Activated T-cell treated with anti-CD3 and anti-CD28 coated beads, Interleukin-2, amount 50 U/mL, for 72 hours (primary cell): ENCODE measurements at regions not wholly inside any gene's neighbourhood (a gene's known extent, or its start where the extent isn't known, plus 50 kb on each side); places are given as distances from the start of the nearest gene placed in this dataset.

Source experiments
- ATAC-seq, 2 donors: fragments of 150-1000 bp; cut with Tn5 transposase; replicated peaks in 1 of 2; 2 replicates each; pipeline ENCODE4 v1.10.0; 2021; ENCODE audit warnings: moderate library complexity in 2 of 2, mild to moderate bottlenecking in 1 of 2
- DNase-seq, 2 donors: peaks; one replicate each; pipeline ENCODE4 v3.0.0; 2021 to 2022; ENCODE audit warnings: mixed read lengths in 1 of 2
- H3K27ac Mint-ChIP-seq: one replicate; pipeline ENCODE4 v1.8.0; 2022; ENCODE audit warnings: mild to moderate bottlenecking, moderate library complexity, mixed read lengths
- H3K27me3 Mint-ChIP-seq: one replicate; pipeline ENCODE4 v1.8.0; 2022; ENCODE audit warnings: low read depth, mixed read lengths
- H3K36me3 Mint-ChIP-seq, 2 donors: one replicate each; pipeline ENCODE4 v1.8.0; 2022; ENCODE audit warnings: mixed read lengths in 2 of 2, mild to moderate bottlenecking in 1 of 2; ENCODE audit not compliant: insufficient read depth in 2 of 2
- H3K4me1 Mint-ChIP-seq: one replicate; pipeline ENCODE4 v1.8.0; 2022; ENCODE audit warnings: low read depth, mixed read lengths
- H3K4me3 Mint-ChIP-seq, 2 donors: one replicate each; pipeline ENCODE4 v1.8.0; 2022; ENCODE audit warnings: mild to moderate bottlenecking in 2 of 2, mixed read lengths in 2 of 2, moderate library complexity in 2 of 2
- H3K9me3 Mint-ChIP-seq, 2 donors: one replicate each; pipeline ENCODE4 v1.8.0; 2022; ENCODE audit warnings: mixed read lengths in 2 of 2

- H3K27me3 Mint-ChIP-seq: no peaks in the 10 kb centered on the region
- ATAC-seq: no peak
- peaks cover 2 to 4% of the 10 kb centered on the region in 2 donors for H3K9me3 Mint-ChIP-seq
- H3K4me3 Mint-ChIP-seq: no peak overlapping the region
- no peaks in the 10 kb centered on the region for H3K4me1 Mint-ChIP-seq
- H3K36me3 Mint-ChIP-seq: no peaks in the 10 kb centered on the region
- H3K27ac Mint-ChIP-seq: no peak overlapping the region
- no peak for DNase-seq
Measured at GRCh38 chr3:89649431-89649830, 542.0 kb downstream of the EPHA3 start.

GRCh38 chr3:89654031-89654430 lies 546.6 kb downstream of the EPHA3 start:
- H3K4me1 Mint-ChIP-seq: no peaks in the 10 kb centered on the region
- no peaks in the 10 kb centered on the region for H3K27me3 Mint-ChIP-seq
- no peak overlapping the region for H3K4me3 Mint-ChIP-seq
- H3K9me3 Mint-ChIP-seq: peaks cover 9 to 21% of the 10 kb centered on the region in 2 donors
- peaks cover 0 to 3% of the 10 kb centered on the region in 2 donors for H3K36me3 Mint-ChIP-seq
- no peak for ATAC-seq
- H3K27ac Mint-ChIP-seq: no peak overlapping the region
- DNase-seq: no peak

GRCh38 chr3:89656388-89656787 lies 549.0 kb downstream of the EPHA3 start:
- peaks cover 8 to 21% of the 10 kb centered on the region in 2 donors for H3K9me3 Mint-ChIP-seq
- H3K4me1 Mint-ChIP-seq: no peaks in the 10 kb centered on the region
- no peak for DNase-seq
- ATAC-seq: no peak
- no peak overlapping the region for H3K4me3 Mint-ChIP-seq
- H3K27ac Mint-ChIP-seq: no peak overlapping the region
- peaks cover 0 to 3% of the 10 kb centered on the region in 2 donors for H3K36me3 Mint-ChIP-seq
- H3K27me3 Mint-ChIP-seq: no peaks in the 10 kb centered on the region

- Mint-ChIP-seq H3K36me3 (no peaks in the 10 kb centered on the region), H3K27ac (no peak overlapping the region), H3K4me3 (no peak overlapping the region), H3K4me1 (no peaks in the 10 kb centered on the region), H3K9me3 (peaks cover 5 to 10% of the 10 kb centered on the region in 2 donors), H3K27me3 (no peaks in the 10 kb centered on the region)
- DNase-seq (no peak), ATAC-seq (no peak)
Measured at GRCh38 chr3:89679686-89680085, 572.3 kb downstream of the EPHA3 start.

GRCh38 chr3:89682556-89682955 lies 575.1 kb downstream of the EPHA3 start:
- Mint-ChIP-seq H3K27ac (no peak overlapping the region), H3K27me3 (no peaks in the 10 kb centered on the region), H3K4me1 (no peaks in the 10 kb centered on the region), H3K36me3 (no peaks in the 10 kb centered on the region), H3K4me3 (no peak overlapping the region), H3K9me3 (peaks cover 5 to 9% of the 10 kb centered on the region in 2 donors)
- no peak for ATAC-seq
- no peak for DNase-seq

GRCh38 chr3:89685731-89686130 lies 578.3 kb downstream of the EPHA3 start:
- no peak overlapping the region for H3K27ac Mint-ChIP-seq

GRCh38 chr3:89690646-89691045 lies 583.2 kb downstream of the EPHA3 start:
- Mint-ChIP-seq H3K4me3 (no peak overlapping the region), H3K27ac (no peak overlapping the region), H3K36me3 (no peaks in the 10 kb centered on the region), H3K27me3 (no peaks in the 10 kb centered on the region), H3K9me3 (no peaks in the 10 kb centered on the region), H3K4me1 (no peaks in the 10 kb centered on the region)
- ATAC-seq (no peak), DNase-seq (no peak)

More at GRCh38 chr3:89685731-89686130, 578.3 kb downstream of the EPHA3 start:
- Mint-ChIP-seq H3K36me3 (no peaks in the 10 kb centered on the region), H3K4me3 (no peak overlapping the region), H3K4me1 (no peaks in the 10 kb centered on the region), H3K9me3 (peaks cover 0 to 2% of the 10 kb centered on the region in 2 donors), H3K27me3 (no peaks in the 10 kb centered on the region)
- DNase-seq: no peak
- no peak for ATAC-seq

GRCh38 chr3:89692601-89693000 lies 585.2 kb downstream of the EPHA3 start:
- Mint-ChIP-seq H3K27me3 (no peaks in the 10 kb centered on the region), H3K4me3 (no peak overlapping the region), H3K4me1 (no peaks in the 10 kb centered on the region), H3K9me3 (peaks cover 2 to 6% of the 10 kb centered on the region in 2 donors), H3K36me3 (no peaks in the 10 kb centered on the region), H3K27ac (no peak overlapping the region)
- DNase-seq: no peak
- ATAC-seq: no peak

GRCh38 chr3:89697321-89697916 lies 590.0 kb downstream of the EPHA3 start:
- H3K27ac Mint-ChIP-seq: no peak overlapping the region
- H3K36me3 Mint-ChIP-seq: peaks cover 2 to 5% of the 10 kb centered on the region in 2 donors
- H3K9me3 Mint-ChIP-seq: peaks cover 15 to 19% of the 10 kb centered on the region in 2 donors
- no peak overlapping the region for H3K4me3 Mint-ChIP-seq
- ATAC-seq: no peak
- DNase-seq: no peak
- H3K27me3 Mint-ChIP-seq: no peaks in the 10 kb centered on the region
- H3K4me1 Mint-ChIP-seq: no peaks in the 10 kb centered on the region

- no peaks in the 10 kb centered on the region for H3K4me1 Mint-ChIP-seq
- no peak overlapping the region for H3K4me3 Mint-ChIP-seq
- H3K9me3 Mint-ChIP-seq: peaks cover 17 to 19% of the 10 kb centered on the region in 2 donors
- peaks cover 2 to 5% of the 10 kb centered on the region in 2 donors for H3K36me3 Mint-ChIP-seq
- no peak overlapping the region for H3K27ac Mint-ChIP-seq
- ATAC-seq: no peak
- H3K27me3 Mint-ChIP-seq: no peaks in the 10 kb centered on the region
- DNase-seq: no peak
Measured at GRCh38 chr3:89698208-89698830, 590.9 kb downstream of the EPHA3 start.

GRCh38 chr3:89699229-89699628 lies 591.8 kb downstream of the EPHA3 start:
- no peak for ATAC-seq
- Mint-ChIP-seq H3K27ac (no peak overlapping the region), H3K27me3 (no peaks in the 10 kb centered on the region), H3K4me3 (no peak overlapping the region), H3K4me1 (no peaks in the 10 kb centered on the region), H3K36me3 (peaks cover 2 to 5% of the 10 kb centered on the region in 2 donors), H3K9me3 (peaks cover 17 to 19% of the 10 kb centered on the region in 2 donors)
- no peak for DNase-seq

GRCh38 chr3:89699771-89700170 lies 592.4 kb downstream of the EPHA3 start:
- Mint-ChIP-seq H3K27me3 (no peaks in the 10 kb centered on the region), H3K36me3 (peaks cover 4 to 5% of the 10 kb centered on the region in 2 donors)

GRCh38 chr3:89702404-89702803 lies 595.0 kb downstream of the EPHA3 start:
- no peaks in the 10 kb centered on the region for H3K27me3 Mint-ChIP-seq
- ATAC-seq (no peak), DNase-seq (no peak)
- no peak overlapping the region for H3K4me3 Mint-ChIP-seq
- peaks cover 16 to 22% of the 10 kb centered on the region in 2 donors for H3K9me3 Mint-ChIP-seq
- H3K36me3 Mint-ChIP-seq: peaks cover 4 to 5% of the 10 kb centered on the region in 2 donors
- H3K27ac Mint-ChIP-seq: no peak overlapping the region
- no peaks in the 10 kb centered on the region for H3K4me1 Mint-ChIP-seq

More at GRCh38 chr3:89699771-89700170, 592.4 kb downstream of the EPHA3 start:
- no peak overlapping the region for H3K27ac Mint-ChIP-seq
- H3K9me3 Mint-ChIP-seq: peaks cover 17 to 21% of the 10 kb centered on the region in 2 donors
- ATAC-seq (no peak), DNase-seq (no peak)
- H3K4me3 Mint-ChIP-seq: no peak overlapping the region
- no peaks in the 10 kb centered on the region for H3K4me1 Mint-ChIP-seq

- H3K4me3 Mint-ChIP-seq: no peak overlapping the region
- H3K9me3 Mint-ChIP-seq: peaks cover 9 to 11% of the 10 kb centered on the region in 2 donors
- H3K27me3 Mint-ChIP-seq: no peaks in the 10 kb centered on the region
- DNase-seq (no peak), ATAC-seq (no peak)
- H3K4me1 Mint-ChIP-seq: no peaks in the 10 kb centered on the region
- H3K36me3 Mint-ChIP-seq: peaks cover 0 to 3% of the 10 kb centered on the region in 2 donors
- H3K27ac Mint-ChIP-seq: no peak overlapping the region
Measured at GRCh38 chr3:89713196-89713595, 605.8 kb downstream of the EPHA3 start.
